WTC11 (cell line): ENCODE measurements at regions not wholly inside any gene's neighbourhood (a gene's known extent, or its start where the extent isn't known, plus 50 kb on each side); places are given as distances from the start of the nearest gene placed in this dataset.

Source experiments
- ATAC-seq: fragments of 200-7000 bp; cut with Tn5 transposase; 2 replicates; pipeline ENCODE4 v1.10.0; 2021; ENCODE audit warnings: mild to moderate bottlenecking, moderate library complexity
- CTCF ChIA-PET: fragments of 300-600 bp; sonication (Branson Sonifier 250); formaldehyde crosslinking; loops from one replicate; lab custom pipeline; 2021; ENCODE audit warnings: antibody characterized with exemption; lab: Charles Lee
- POLR2A ChIA-PET: fragments of 350-600 bp; sonication (Branson Sonifier 250); formaldehyde crosslinking; loops from one replicate; lab custom pipeline; 2021; ENCODE audit warnings: antibody characterized with exemption; lab: Charles Lee
- DNase-seq: peaks from one replicate; pipeline ENCODE4 v3.0.0; 2021; ENCODE audit warnings: low spot score
- H3K27ac Mint-ChIP-seq: 2 replicates; pipeline ENCODE4 v1.8.0; 2021; ENCODE audit warnings: mixed read lengths
- H3K27me3 Mint-ChIP-seq: 2 replicates; pipeline ENCODE4 v1.8.0; 2021; ENCODE audit warnings: low read depth, mild to moderate bottlenecking, moderate library complexity, mixed read lengths
- H3K36me3 Mint-ChIP-seq: 2 replicates; pipeline ENCODE4 v1.8.0; 2021; ENCODE audit warnings: mixed read lengths
- H3K4me1 Mint-ChIP-seq: 2 replicates; pipeline ENCODE4 v1.8.0; 2022; ENCODE audit warnings: mixed read lengths
- H3K4me3 Mint-ChIP-seq: 2 replicates; pipeline ENCODE4 v1.8.0; 2021; ENCODE audit warnings: mild to moderate bottlenecking, moderate library complexity, mixed read lengths
- H3K9me3 Mint-ChIP-seq: 2 replicates; pipeline ENCODE4 v1.8.0; 2021; ENCODE audit warnings: mixed read lengths
- CREB1 ChIP-seq: sonication (generic); formaldehyde crosslinking; IDR thresholded peaks from 2 replicates; pipeline ENCODE4 v1.8.0; 2023; ENCODE audit warnings: mild to moderate bottlenecking, missing genetic modification reagents
- FOXJ3 ChIP-seq: sonication (generic); formaldehyde crosslinking; IDR thresholded peaks from 2 replicates; pipeline ENCODE4 v1.9.0; 2021; ENCODE audit warnings: missing genetic modification reagents, mild to moderate bottlenecking, borderline replicate concordance
- GABPB1 ChIP-seq: sonication (generic); formaldehyde crosslinking; IDR thresholded peaks from 2 replicates; pipeline ENCODE4 v1.8.1; 2023; ENCODE audit warnings: mild to moderate bottlenecking, missing genetic modification reagents
- JAZF1 ChIP-seq: fragments of 250-450 bp; sonication (Bioruptor Pico); IDR thresholded peaks from 2 replicates; pipeline ENCODE4 v1.9.0; 2021; ENCODE audit warnings: moderate library complexity, mild to moderate bottlenecking, inconsistent platforms
- NFYB ChIP-seq: sonication (generic); formaldehyde crosslinking; conservative IDR thresholded peaks from 2 replicates; pipeline ENCODE4 v1.8.0; 2022; ENCODE audit warnings: low read depth, missing genetic modification reagents
- NR2C2 ChIP-seq: sonication (generic); formaldehyde crosslinking; IDR thresholded peaks from 2 replicates; pipeline ENCODE4 v1.8.0; 2022; ENCODE audit warnings: mild to moderate bottlenecking, missing genetic modification reagents
- OVOL2 ChIP-seq: fragments of 250-450 bp; sonication (Bioruptor Pico); IDR thresholded peaks from 2 replicates; pipeline ENCODE4 v1.9.0; 2021; ENCODE audit warnings: mild to moderate bottlenecking, borderline replicate concordance
- RELA ChIP-seq: sonication (generic); formaldehyde crosslinking; IDR thresholded peaks from 2 replicates; pipeline ENCODE4 v1.8.1; 2022; ENCODE audit warnings: missing genetic modification reagents, mild to moderate bottlenecking, borderline replicate concordance
- SMAD4 ChIP-seq: sonication (generic); formaldehyde crosslinking; IDR thresholded peaks from 2 replicates; pipeline ENCODE4 v1.8.0; 2022; ENCODE audit warnings: mild to moderate bottlenecking, missing genetic modification reagents
- SOX15 ChIP-seq: fragments of 250-450 bp; sonication (Bioruptor Pico); IDR thresholded peaks from 2 replicates; pipeline ENCODE4 v1.9.0; 2021; ENCODE audit warnings: mild to moderate bottlenecking
- SP1 ChIP-seq: sonication (generic); formaldehyde crosslinking; conservative IDR thresholded peaks from 2 replicates; pipeline ENCODE4 v1.8.1; 2022; ENCODE audit warnings: missing genetic modification reagents
- TCF7 ChIP-seq: sonication (generic); formaldehyde crosslinking; IDR thresholded peaks from 2 replicates; pipeline ENCODE4 v1.8.0; 2022; ENCODE audit warnings: mild to moderate bottlenecking, low read depth, missing genetic modification reagents, moderate library complexity
- TF ChIP-seq, protein P1 (sequence below): sonication (generic); formaldehyde crosslinking; IDR thresholded peaks from 2 replicates; pipeline ENCODE4 v1.8.0; 2022; ENCODE audit warnings: missing genetic modification reagents
- TF ChIP-seq, protein P2 (sequence below): fragments of 250-450 bp; sonication (Bioruptor Pico); IDR thresholded peaks from 2 replicates; pipeline ENCODE4 v1.9.0; 2021; ENCODE audit warnings: mild to moderate bottlenecking, borderline replicate concordance

DNA sequence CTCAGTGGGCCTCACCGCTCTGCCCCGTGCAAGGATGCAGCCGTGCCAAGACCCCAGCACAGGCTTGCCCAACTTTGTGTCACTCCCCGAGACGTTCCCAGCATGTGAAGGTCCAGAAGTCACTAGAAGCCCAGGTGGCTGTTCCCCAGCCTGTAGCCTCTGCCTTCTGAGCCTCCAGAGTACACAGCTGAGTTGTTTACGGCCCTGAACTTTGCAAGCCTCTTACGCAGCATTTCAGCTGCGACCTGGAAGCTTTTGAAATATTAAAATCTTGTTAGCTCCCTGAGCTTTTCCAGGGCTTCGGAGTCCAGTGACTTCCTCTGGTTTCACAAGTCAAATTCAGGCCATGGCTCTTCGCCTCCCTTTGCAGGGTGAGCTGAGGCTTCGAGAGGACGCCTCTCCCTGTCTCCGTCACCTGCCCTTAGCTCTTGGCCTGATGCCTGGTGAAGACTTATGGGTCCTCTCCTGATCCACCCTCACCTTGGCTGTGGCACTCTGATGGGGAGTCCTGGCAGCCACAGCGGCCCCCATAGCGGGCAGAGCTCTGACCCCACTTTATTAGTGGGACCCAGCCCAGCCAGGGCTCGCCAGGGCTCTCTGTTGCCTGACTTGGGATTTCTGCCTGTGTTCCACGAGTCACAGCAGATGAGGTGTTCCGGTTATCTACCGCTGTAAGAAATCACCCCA is 76.5 kb upstream of the HPCAL1 start:
- peak; percentile 5 for DNase-seq
- TF ChIP-seq GABPB1 (CRISPR knock-in tag) (peak; percentile 33; the same call in 1 of the 2 replicates), SMAD4 (CRISPR knock-in tag) (no peak)
- TF ChIP-seq, all 79 proteins: peak for 1
- ATAC-seq: no peak
- H3K4me3 Mint-ChIP-seq: no peak overlapping the region
- H3K27me3 Mint-ChIP-seq: no peaks in the 10 kb centered on the region
- ChIA-PET POLR2A (interaction anchor here (0.5 kb wide), 1 partner anchor 60 kb away, joined by 3 read pairs; no protein-coding TSS in a partner anchor), CTCF (interaction anchor here (1.2 to 3.3 kb wide), 10 partner anchors 14 to 209 kb away, joined by 3 to 23 read pairs (median 6); partner anchors contain the start of gene CYS1)
- H3K9me3 Mint-ChIP-seq: no peaks in the 10 kb centered on the region
- H3K4me1 Mint-ChIP-seq: 0 out of 2 replicates have a peak, but pooled peaks cover 6% of the 10 kb centered on the region
- H3K36me3 Mint-ChIP-seq: no peaks in the 10 kb centered on the region
- no peak overlapping the region for H3K27ac Mint-ChIP-seq

DNA sequence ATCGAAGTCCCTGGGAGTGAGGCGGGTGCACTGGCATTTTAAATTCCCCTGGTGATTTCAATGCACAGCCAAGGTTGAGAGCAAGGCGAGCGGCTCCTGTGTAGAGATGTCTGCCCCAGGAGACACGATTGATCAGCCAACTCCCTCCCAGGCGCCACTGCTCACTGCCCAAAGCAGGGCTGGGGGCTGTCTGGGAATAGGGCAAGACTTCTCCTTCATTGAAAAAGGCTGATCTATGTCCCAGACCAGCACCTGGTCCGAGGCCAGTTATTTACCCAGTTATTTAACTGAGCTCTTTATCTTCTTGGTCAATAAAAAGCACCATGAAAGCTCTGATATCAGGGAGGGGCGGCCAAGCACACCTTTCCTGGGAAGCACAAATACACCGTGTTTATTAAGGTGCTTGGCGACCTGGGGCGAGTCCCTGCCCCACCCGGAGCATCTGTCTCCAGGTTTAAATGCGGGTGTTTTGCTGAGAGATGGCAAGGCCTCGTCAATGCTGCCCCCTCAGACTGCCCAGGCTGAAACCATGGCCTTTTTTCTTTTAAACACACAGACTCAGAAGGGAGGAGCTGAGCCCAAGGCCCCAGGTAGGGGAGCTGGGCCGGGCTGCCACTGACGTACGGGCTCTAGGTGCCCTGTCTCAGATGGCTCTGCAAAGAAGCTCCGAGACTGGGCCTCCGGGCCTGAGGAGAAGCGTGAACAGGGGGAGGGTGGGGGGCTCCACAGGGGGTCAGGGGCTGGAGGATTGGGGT is 73.9 kb upstream of the HPCAL1 start:
- Mint-ChIP-seq H3K4me1 (0 out of 2 replicates have a peak, but pooled peaks cover 6% of the 10 kb centered on the region), H3K27me3 (no peaks in the 10 kb centered on the region), H3K36me3 (no peaks in the 10 kb centered on the region), H3K9me3 (peaks cover 9% of the 10 kb centered on the region), H3K4me3 (no peak overlapping the region), H3K27ac (no peak overlapping the region)
- ChIA-PET CTCF (interaction anchor here (1.2 to 3.3 kb wide), 7 partner anchors 11 to 206 kb away, joined by 3 to 23 read pairs (median 7); no protein-coding TSS in a partner anchor), POLR2A (interaction anchor here (0.7 kb wide), 1 partner anchor 19 kb away, joined by 3 read pairs; no protein-coding TSS in a partner anchor)
- TF ChIP-seq SOX15 (CRISPR knock-in tag): no peak
- no peak for TF ChIP-seq FOXJ3
- TF ChIP-seq RELA: no peak
- no peak for TF ChIP-seq OVOL2 (CRISPR knock-in tag)
- no peak for TF ChIP-seq JAZF1 (CRISPR knock-in tag)
- no peak for TF ChIP-seq NR2C2 (CRISPR knock-in tag)
- TF ChIP-seq, protein P1, sequence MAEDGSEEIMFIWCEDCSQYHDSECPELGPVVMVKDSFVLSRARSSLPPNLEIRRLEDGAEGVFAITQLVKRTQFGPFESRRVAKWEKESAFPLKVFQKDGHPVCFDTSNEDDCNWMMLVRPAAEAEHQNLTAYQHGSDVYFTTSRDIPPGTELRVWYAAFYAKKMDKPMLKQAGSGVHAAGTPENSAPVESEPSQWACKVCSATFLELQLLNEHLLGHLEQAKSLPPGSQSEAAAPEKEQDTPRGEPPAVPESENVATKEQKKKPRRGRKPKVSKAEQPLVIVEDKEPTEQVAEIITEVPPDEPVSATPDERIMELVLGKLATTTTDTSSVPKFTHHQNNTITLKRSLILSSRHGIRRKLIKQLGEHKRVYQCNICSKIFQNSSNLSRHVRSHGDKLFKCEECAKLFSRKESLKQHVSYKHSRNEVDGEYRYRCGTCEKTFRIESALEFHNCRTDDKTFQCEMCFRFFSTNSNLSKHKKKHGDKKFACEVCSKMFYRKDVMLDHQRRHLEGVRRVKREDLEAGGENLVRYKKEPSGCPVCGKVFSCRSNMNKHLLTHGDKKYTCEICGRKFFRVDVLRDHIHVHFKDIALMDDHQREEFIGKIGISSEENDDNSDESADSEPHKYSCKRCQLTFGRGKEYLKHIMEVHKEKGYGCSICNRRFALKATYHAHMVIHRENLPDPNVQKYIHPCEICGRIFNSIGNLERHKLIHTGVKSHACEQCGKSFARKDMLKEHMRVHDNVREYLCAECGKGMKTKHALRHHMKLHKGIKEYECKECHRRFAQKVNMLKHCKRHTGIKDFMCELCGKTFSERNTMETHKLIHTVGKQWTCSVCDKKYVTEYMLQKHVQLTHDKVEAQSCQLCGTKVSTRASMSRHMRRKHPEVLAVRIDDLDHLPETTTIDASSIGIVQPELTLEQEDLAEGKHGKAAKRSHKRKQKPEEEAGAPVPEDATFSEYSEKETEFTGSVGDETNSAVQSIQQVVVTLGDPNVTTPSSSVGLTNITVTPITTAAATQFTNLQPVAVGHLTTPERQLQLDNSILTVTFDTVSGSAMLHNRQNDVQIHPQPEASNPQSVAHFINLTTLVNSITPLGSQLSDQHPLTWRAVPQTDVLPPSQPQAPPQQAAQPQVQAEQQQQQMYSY (CRISPR knock-in tag): no peak
- TF ChIP-seq NFYB: no peak
- no peak for TF ChIP-seq TCF7 (CRISPR knock-in tag)
- TF ChIP-seq SP1 (CRISPR knock-in tag): no peak
- TF ChIP-seq CREB1: no peak
- TF ChIP-seq, protein P2, sequence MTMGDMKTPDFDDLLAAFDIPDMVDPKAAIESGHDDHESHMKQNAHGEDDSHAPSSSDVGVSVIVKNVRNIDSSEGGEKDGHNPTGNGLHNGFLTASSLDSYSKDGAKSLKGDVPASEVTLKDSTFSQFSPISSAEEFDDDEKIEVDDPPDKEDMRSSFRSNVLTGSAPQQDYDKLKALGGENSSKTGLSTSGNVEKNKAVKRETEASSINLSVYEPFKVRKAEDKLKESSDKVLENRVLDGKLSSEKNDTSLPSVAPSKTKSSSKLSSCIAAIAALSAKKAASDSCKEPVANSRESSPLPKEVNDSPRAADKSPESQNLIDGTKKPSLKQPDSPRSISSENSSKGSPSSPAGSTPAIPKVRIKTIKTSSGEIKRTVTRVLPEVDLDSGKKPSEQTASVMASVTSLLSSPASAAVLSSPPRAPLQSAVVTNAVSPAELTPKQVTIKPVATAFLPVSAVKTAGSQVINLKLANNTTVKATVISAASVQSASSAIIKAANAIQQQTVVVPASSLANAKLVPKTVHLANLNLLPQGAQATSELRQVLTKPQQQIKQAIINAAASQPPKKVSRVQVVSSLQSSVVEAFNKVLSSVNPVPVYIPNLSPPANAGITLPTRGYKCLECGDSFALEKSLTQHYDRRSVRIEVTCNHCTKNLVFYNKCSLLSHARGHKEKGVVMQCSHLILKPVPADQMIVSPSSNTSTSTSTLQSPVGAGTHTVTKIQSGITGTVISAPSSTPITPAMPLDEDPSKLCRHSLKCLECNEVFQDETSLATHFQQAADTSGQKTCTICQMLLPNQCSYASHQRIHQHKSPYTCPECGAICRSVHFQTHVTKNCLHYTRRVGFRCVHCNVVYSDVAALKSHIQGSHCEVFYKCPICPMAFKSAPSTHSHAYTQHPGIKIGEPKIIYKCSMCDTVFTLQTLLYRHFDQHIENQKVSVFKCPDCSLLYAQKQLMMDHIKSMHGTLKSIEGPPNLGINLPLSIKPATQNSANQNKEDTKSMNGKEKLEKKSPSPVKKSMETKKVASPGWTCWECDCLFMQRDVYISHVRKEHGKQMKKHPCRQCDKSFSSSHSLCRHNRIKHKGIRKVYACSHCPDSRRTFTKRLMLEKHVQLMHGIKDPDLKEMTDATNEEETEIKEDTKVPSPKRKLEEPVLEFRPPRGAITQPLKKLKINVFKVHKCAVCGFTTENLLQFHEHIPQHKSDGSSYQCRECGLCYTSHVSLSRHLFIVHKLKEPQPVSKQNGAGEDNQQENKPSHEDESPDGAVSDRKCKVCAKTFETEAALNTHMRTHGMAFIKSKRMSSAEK (CRISPR knock-in tag): no peak
- DNase-seq (peak; percentile 6), ATAC-seq (no peak)
